SK-MEL-5 (cell line): ENCODE measurements at regions not wholly inside any gene's neighbourhood (a gene's known extent, or its start where the extent isn't known, plus 50 kb on each side); places are given as distances from the start of the nearest gene placed in this dataset.

Experiments
- DNase-seq: peaks from one replicate; pipeline ENCODE4 v3.0.0-alpha.2; 2016; ENCODE audit warnings: low read depth, low spot score
- in situ Hi-C: cut with HindIII; loops from 2 replicates; pipeline ENCODE4 v1.10.0; 2016; ENCODE audit warnings: low sequenced_read_pairs, high pct_unique_total_duplicates, low pct_unique_long_range_greater_than_20kb

- no peak for DNase-seq
- in situ Hi-C loops, result no loop called here
Observed at GRCh38 chr10:130430291-130430690, 294.1 kb downstream of the GLRX3 start.

- DNase-seq, result no peak
Observed at GRCh38 chr10:130430852-130431704, 294.9 kb downstream of the GLRX3 start.

GRCh38 chr10:130432271-130432670 is 296.1 kb downstream of the GLRX3 start:
- DNase-seq, result no peak
- in situ Hi-C loops, result no loop called here

More at GRCh38 chr10:130430852-130431704, 294.9 kb downstream of the GLRX3 start:
- in situ Hi-C loops, result no loop called here

- in situ Hi-C loops, result no loop called here
Observed at GRCh38 chr10:130432850-130433249, 296.7 kb downstream of the GLRX3 start.

GRCh38 chr10:130434446-130435385 is 298.5 kb downstream of the GLRX3 start:
- in situ Hi-C loops, result no loop called here

More at GRCh38 chr10:130432850-130433249, 296.7 kb downstream of the GLRX3 start:
- DNase-seq, result no peak

GRCh38 chr10:130435961-130436360 is 299.8 kb downstream of the GLRX3 start:
- no peak for DNase-seq
- in situ Hi-C loops, result no loop called here

More at GRCh38 chr10:130434446-130435385, 298.5 kb downstream of the GLRX3 start:
- DNase-seq, result no peak

GRCh38 chr10:130438861-130439260 is 302.7 kb downstream of the GLRX3 start:
- DNase-seq, result no peak
- in situ Hi-C loops, result no loop called here

- DNase-seq, result no peak
- in situ Hi-C loops, result no loop called here
Observed at GRCh38 chr10:130439766-130440165, 303.6 kb downstream of the GLRX3 start.

GRCh38 chr10:130440494-130440893 is 304.3 kb downstream of the GLRX3 start:
- DNase-seq, result no peak
- in situ Hi-C loops, result no loop called here

GRCh38 chr10:130440971-130441370 is 304.8 kb downstream of the GLRX3 start:
- in situ Hi-C loops, result no loop called here
- no peak for DNase-seq

GRCh38 chr10:130443066-130443465 is 306.9 kb downstream of the GLRX3 start:
- in situ Hi-C loops, result no loop called here

GRCh38 chr10:130453036-130453720 is 317.0 kb downstream of the GLRX3 start:
- in situ Hi-C loops, result no loop called here
- no peak for DNase-seq

More at GRCh38 chr10:130443066-130443465, 306.9 kb downstream of the GLRX3 start:
- DNase-seq, result no peak

GRCh38 chr10:130453721-130454542 is 317.7 kb downstream of the GLRX3 start:
- in situ Hi-C loops, result no loop called here
- DNase-seq, result no peak

- DNase-seq, result no peak
- in situ Hi-C loops, result no loop called here
Observed at GRCh38 chr10:130454543-130455000, 318.4 kb downstream of the GLRX3 start.

- in situ Hi-C loops, result no loop called here
- no peak for DNase-seq
Observed at GRCh38 chr10:130455111-130455695, 319.0 kb downstream of the GLRX3 start.

GRCh38 chr10:130455791-130456190 is 319.6 kb downstream of the GLRX3 start:
- in situ Hi-C loops, result no loop called here
- no peak for DNase-seq

GRCh38 chr10:130456616-130457015 is 320.4 kb downstream of the GLRX3 start:
- in situ Hi-C loops, result no loop called here
- DNase-seq, result no peak
